ENCODE measurements at regions not wholly inside any gene's neighbourhood (a gene's known extent, or its start where the extent isn't known, plus 50 kb on each side); places are given as distances from the start of the nearest gene placed in this dataset.

GRCh38 chr2:9772035-9772998 lies 71.0 kb upstream of the TAF1B start:
- TF ChIP-seq, protein P1, sequence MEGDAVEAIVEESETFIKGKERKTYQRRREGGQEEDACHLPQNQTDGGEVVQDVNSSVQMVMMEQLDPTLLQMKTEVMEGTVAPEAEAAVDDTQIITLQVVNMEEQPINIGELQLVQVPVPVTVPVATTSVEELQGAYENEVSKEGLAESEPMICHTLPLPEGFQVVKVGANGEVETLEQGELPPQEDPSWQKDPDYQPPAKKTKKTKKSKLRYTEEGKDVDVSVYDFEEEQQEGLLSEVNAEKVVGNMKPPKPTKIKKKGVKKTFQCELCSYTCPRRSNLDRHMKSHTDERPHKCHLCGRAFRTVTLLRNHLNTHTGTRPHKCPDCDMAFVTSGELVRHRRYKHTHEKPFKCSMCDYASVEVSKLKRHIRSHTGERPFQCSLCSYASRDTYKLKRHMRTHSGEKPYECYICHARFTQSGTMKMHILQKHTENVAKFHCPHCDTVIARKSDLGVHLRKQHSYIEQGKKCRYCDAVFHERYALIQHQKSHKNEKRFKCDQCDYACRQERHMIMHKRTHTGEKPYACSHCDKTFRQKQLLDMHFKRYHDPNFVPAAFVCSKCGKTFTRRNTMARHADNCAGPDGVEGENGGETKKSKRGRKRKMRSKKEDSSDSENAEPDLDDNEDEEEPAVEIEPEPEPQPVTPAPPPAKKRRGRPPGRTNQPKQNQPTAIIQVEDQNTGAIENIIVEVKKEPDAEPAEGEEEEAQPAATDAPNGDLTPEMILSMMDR (IDR thresholded peaks at IDR 0.05): no peak
- no peaks in the 10 kb centered on the region for H3K27me3 ChIP-seq
- intact Hi-C loops (cut with DNase I; ENCODE audit: low total_unique reads): no loop called here
- H3K4me1 ChIP-seq: peaks cover 0 to 22% (median 15%) of the 10 kb centered on the region in 4 donors
- H3K4me3 ChIP-seq: no peak overlapping the region
- H3K9me3 ChIP-seq: no peaks in the 10 kb centered on the region
- no peak overlapping the region for H3K27ac ChIP-seq
- peak in 1 of 2 donors; percentile 60 for DNase-seq
- H3K36me3 ChIP-seq: no peaks in the 10 kb centered on the region

DNA sequence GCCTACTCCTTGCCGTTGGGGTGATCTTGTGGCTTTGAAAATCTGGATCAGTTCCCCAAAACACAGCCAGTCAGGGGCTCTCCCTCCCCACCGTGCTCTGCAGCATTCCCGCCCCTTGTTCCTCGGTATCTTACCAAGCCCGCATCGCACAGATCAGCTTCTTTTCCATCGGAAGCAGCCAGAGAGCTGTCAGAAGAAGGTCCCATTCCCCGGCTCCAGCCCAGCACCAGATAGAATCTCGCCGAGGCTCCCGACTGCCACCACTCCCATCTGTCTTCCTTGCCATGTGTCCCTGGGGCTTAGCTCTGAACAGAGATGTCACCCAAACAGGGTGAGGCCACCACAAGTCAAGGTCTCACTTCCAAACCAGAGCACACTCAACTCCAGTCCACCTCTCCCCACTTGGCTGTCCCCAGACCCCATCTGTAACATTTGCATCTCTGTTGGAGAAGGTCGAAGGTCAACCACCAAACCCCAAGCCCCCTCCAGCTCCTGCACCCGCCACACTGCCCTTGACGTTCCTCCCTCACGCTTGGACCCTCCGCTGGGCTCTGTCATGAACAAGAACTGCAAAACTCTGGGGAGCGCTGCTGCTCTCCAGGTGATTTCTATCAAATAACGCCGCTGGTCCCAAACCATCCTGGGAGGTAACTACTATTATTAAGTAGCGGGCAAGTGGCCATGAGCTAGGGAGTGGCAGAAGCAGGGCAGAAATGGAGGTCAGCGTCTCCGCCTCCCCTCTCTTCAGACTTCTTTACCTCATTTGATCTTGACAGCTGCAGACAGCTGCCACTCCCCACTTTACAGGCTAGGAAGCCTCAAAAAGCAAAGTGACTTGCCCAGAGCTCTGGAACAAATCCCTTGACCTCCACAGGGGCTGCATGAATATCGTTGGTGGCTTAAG lies 70.0 kb upstream of the TAF1B start:
- peak in 1 of 2 donors; percentile 57 for DNase-seq
- no peaks in the 10 kb centered on the region for H3K36me3 ChIP-seq
- intact Hi-C loops (cut with DNase I; ENCODE audit: low total_unique reads): no loop called here
- peaks cover 0 to 22% (median 15%) of the 10 kb centered on the region in 4 donors for H3K4me1 ChIP-seq
- H3K27ac ChIP-seq: no peak overlapping the region
- no peaks in the 10 kb centered on the region for H3K27me3 ChIP-seq
- no peaks in the 10 kb centered on the region for H3K9me3 ChIP-seq
- no peak overlapping the region for H3K4me3 ChIP-seq
- TF ChIP-seq, protein P1 (IDR thresholded peaks at IDR 0.05): no peak

GRCh38 chr2:9773903-9774239 lies 69.4 kb upstream of the TAF1B start:
- intact Hi-C loops (cut with DNase I; ENCODE audit: low total_unique reads): no loop called here
- H3K36me3 ChIP-seq: no peaks in the 10 kb centered on the region
- DNase-seq: peak in 1 of 2 donors; percentile 24
- H3K9me3 ChIP-seq: no peaks in the 10 kb centered on the region
- H3K4me1 ChIP-seq: peaks cover 0 to 22% (median 15%) of the 10 kb centered on the region in 4 donors
- no peak overlapping the region for H3K4me3 ChIP-seq
- H3K27ac ChIP-seq: no peak overlapping the region
- no peaks in the 10 kb centered on the region for H3K27me3 ChIP-seq
- TF ChIP-seq, protein P1 (IDR thresholded peaks at IDR 0.05): no peak

- peaks cover 0 to 22% (median 15%) of the 10 kb centered on the region in 4 donors for H3K4me1 ChIP-seq
- no peak overlapping the region for H3K27ac ChIP-seq
- H3K27me3 ChIP-seq: no peaks in the 10 kb centered on the region
- no peaks in the 10 kb centered on the region for H3K9me3 ChIP-seq
- TF ChIP-seq, protein P1 (IDR thresholded peaks at IDR 0.05): no peak
- intact Hi-C loops (cut with DNase I; ENCODE audit: low total_unique reads): no loop called here
- DNase-seq: peak in 1 of 2 donors; percentile 61
- H3K36me3 ChIP-seq: no peaks in the 10 kb centered on the region
- H3K4me3 ChIP-seq: no peak overlapping the region
Observed at GRCh38 chr2:9774266-9774665, 69.0 kb upstream of the TAF1B start.

- Histone ChIP-seq H3K27me3 (no peaks in the 10 kb centered on the region), H3K27ac (no peak overlapping the region), H3K9me3 (no peaks in the 10 kb centered on the region), H3K36me3 (no peaks in the 10 kb centered on the region), H3K4me1 (peaks cover 0 to 18% (median 12%) of the 10 kb centered on the region in 4 donors), H3K4me3 (no peak overlapping the region)
- intact Hi-C loops (cut with DNase I; ENCODE audit: low total_unique reads): no loop called here
- TF ChIP-seq, protein P1 (IDR thresholded peaks at IDR 0.05): no peak
- DNase-seq: peak in 1 of 2 donors; percentile 28
Observed at GRCh38 chr2:9775351-9775750, 67.9 kb upstream of the TAF1B start.
